Muscle layer of colon (tissue), 2 donors: ENCODE measurements at regions not wholly inside any gene's neighbourhood (a gene's known extent, or its start where the extent isn't known, plus 50 kb on each side); places are given as distances from the start of the nearest gene placed in this dataset.

Source experiments
- H3K27ac ChIP-seq: one replicate; pipeline ENCODE4 v1.7.0; 2013; ENCODE audit warnings: low read depth, mild to moderate bottlenecking, low read length, moderate library complexity
- H3K27me3 ChIP-seq, 2 donors: one replicate each; pipeline ENCODE4 v1.7.0; 2013; ENCODE audit warnings: low read length in 2 of 2, mild to moderate bottlenecking in 2 of 2; ENCODE audit not compliant: insufficient read depth in 2 of 2, control insufficient read depth in 1 of 2
- H3K36me3 ChIP-seq: one replicate; pipeline ENCODE4 v1.7.0; 2013; ENCODE audit warnings: mild to moderate bottlenecking, low read length; ENCODE audit not compliant: insufficient read depth
- H3K4me1 ChIP-seq: one replicate; pipeline ENCODE4 v1.7.0; 2013; ENCODE audit warnings: mild to moderate bottlenecking, low read length; ENCODE audit not compliant: insufficient read depth
- H3K4me3 ChIP-seq, 2 donors: one replicate each; pipeline ENCODE4 v1.7.0; 2013; ENCODE audit warnings: low read length in 2 of 2, low read depth in 1 of 2, mild to moderate bottlenecking in 1 of 2, moderate library complexity in 1 of 2
- H3K9ac ChIP-seq: one replicate; pipeline ENCODE4 v1.7.0; 2013; ENCODE audit warnings: low read length
- H3K9me3 ChIP-seq: one replicate; pipeline ENCODE4 v1.7.0; 2013; ENCODE audit warnings: mild to moderate bottlenecking, low read length
- donor health status: abdominal sarcoma.
- donor health status: Adenocarcinoma of cecum.

GRCh38 chr4:45566896-45567603, 556.8 kb downstream of the GABRG1 start:
- Histone ChIP-seq H3K9me3 (no peaks in the 10 kb centered on the region), H3K27ac (no peak overlapping the region), H3K4me3 (no peak overlapping the region), H3K27me3 (no peaks in the 10 kb centered on the region), H3K9ac (no peak overlapping the region), H3K36me3 (no peaks in the 10 kb centered on the region), H3K4me1 (no peaks in the 10 kb centered on the region)

GRCh38 chr4:45554423-45554822, 569.4 kb downstream of the GABRG1 start:
- H3K4me3 ChIP-seq = no peak overlapping the region
- no peak overlapping the region for H3K27ac ChIP-seq
- no peaks in the 10 kb centered on the region for H3K36me3 ChIP-seq
- no peaks in the 10 kb centered on the region for H3K9me3 ChIP-seq
- no peak overlapping the region for H3K9ac ChIP-seq
- H3K4me1 ChIP-seq = peaks cover 4% of the 10 kb centered on the region
- H3K27me3 ChIP-seq = no peaks in the 10 kb centered on the region

- H3K27me3 ChIP-seq = no peaks in the 10 kb centered on the region
- no peak overlapping the region for H3K9ac ChIP-seq
- H3K27ac ChIP-seq = no peak overlapping the region
- no peaks in the 10 kb centered on the region for H3K9me3 ChIP-seq
- H3K4me1 ChIP-seq = peaks cover 4% of the 10 kb centered on the region
- H3K36me3 ChIP-seq = no peaks in the 10 kb centered on the region
- no peak overlapping the region for H3K4me3 ChIP-seq
These were observed 573.0 kb downstream of the GABRG1 start for GRCh38 chr4:45550766-45551366.

GRCh38 chr4:45539142-45539814, 584.6 kb downstream of the GABRG1 start:
- Histone ChIP-seq H3K27ac (no peak overlapping the region), H3K4me3 (no peak overlapping the region), H3K9me3 (peaks cover 4% of the 10 kb centered on the region), H3K27me3 (no peaks in the 10 kb centered on the region), H3K9ac (no peak overlapping the region), H3K36me3 (no peaks in the 10 kb centered on the region), H3K4me1 (no peaks in the 10 kb centered on the region)

- no peaks in the 10 kb centered on the region for H3K4me1 ChIP-seq
- no peak overlapping the region for H3K27ac ChIP-seq
- no peaks in the 10 kb centered on the region for H3K27me3 ChIP-seq
- H3K9ac ChIP-seq = no peak overlapping the region
- H3K36me3 ChIP-seq = no peaks in the 10 kb centered on the region
- H3K4me3 ChIP-seq = no peak overlapping the region
- no peaks in the 10 kb centered on the region for H3K9me3 ChIP-seq
These were observed 593.4 kb downstream of the GABRG1 start for GRCh38 chr4:45530498-45530897.

GRCh38 chr4:45527160-45527559, 596.7 kb downstream of the GABRG1 start:
- no peak overlapping the region for H3K4me3 ChIP-seq
- no peak overlapping the region for H3K27ac ChIP-seq
- H3K36me3 ChIP-seq = no peaks in the 10 kb centered on the region
- no peaks in the 10 kb centered on the region for H3K27me3 ChIP-seq
- no peaks in the 10 kb centered on the region for H3K9me3 ChIP-seq
- no peaks in the 10 kb centered on the region for H3K4me1 ChIP-seq
- H3K9ac ChIP-seq = no peak overlapping the region

- Histone ChIP-seq H3K27me3 (no peaks in the 10 kb centered on the region), H3K27ac (no peak overlapping the region), H3K4me1 (no peaks in the 10 kb centered on the region), H3K4me3 (no peak overlapping the region), H3K9ac (no peak overlapping the region), H3K36me3 (no peaks in the 10 kb centered on the region), H3K9me3 (no peaks in the 10 kb centered on the region)
These were observed 605.0 kb downstream of the GABRG1 start for GRCh38 chr4:45518832-45519231.

- Histone ChIP-seq H3K4me3 (no peak overlapping the region), H3K9me3 (no peaks in the 10 kb centered on the region), H3K27ac (no peak overlapping the region), H3K36me3 (no peaks in the 10 kb centered on the region), H3K4me1 (no peaks in the 10 kb centered on the region), H3K27me3 (no peaks in the 10 kb centered on the region), H3K9ac (no peak overlapping the region)
These were observed 621.4 kb downstream of the GABRG1 start for GRCh38 chr4:45502471-45502870.

GRCh38 chr4:45484740-45485139, 639.1 kb downstream of the GABRG1 start:
- Histone ChIP-seq H3K36me3 (no peaks in the 10 kb centered on the region), H3K4me1 (no peaks in the 10 kb centered on the region), H3K4me3 (no peak overlapping the region), H3K9ac (no peak overlapping the region), H3K27me3 (no peaks in the 10 kb centered on the region), H3K9me3 (no peaks in the 10 kb centered on the region), H3K27ac (no peak overlapping the region)

- Histone ChIP-seq H3K9ac (no peak overlapping the region), H3K27ac (no peak overlapping the region), H3K4me3 (no peak overlapping the region), H3K9me3 (no peaks in the 10 kb centered on the region), H3K4me1 (no peaks in the 10 kb centered on the region), H3K27me3 (no peaks in the 10 kb centered on the region), H3K36me3 (no peaks in the 10 kb centered on the region)
These were observed 641.5 kb downstream of the GABRG1 start for GRCh38 chr4:45482346-45482745.

- Histone ChIP-seq H3K27me3 (no peaks in the 10 kb centered on the region), H3K4me1 (no peaks in the 10 kb centered on the region), H3K36me3 (no peaks in the 10 kb centered on the region), H3K9ac (no peak overlapping the region), H3K27ac (no peak overlapping the region), H3K4me3 (no peak overlapping the region), H3K9me3 (no peaks in the 10 kb centered on the region)
These were observed 646.5 kb downstream of the GABRG1 start for GRCh38 chr4:45477311-45477733.
